Muscle of arm (tissue), 1 donor: ENCODE measurements at regions not wholly inside any gene's neighbourhood (a gene's known extent, or its start where the extent isn't known, plus 50 kb on each side); places are given as distances from the start of the nearest gene placed in this dataset.

Experiments
- DNase-seq: peaks from one replicate; pipeline ENCODE4 v3.0.0-alpha.2; 2013

- DNase-seq = no peak
Measured at GRCh38 chr16:87065446-87066132, 251.6 kb downstream of the C16orf95 start.

- DNase-seq = no peak
Measured at GRCh38 chr16:87066133-87067002, 250.8 kb downstream of the C16orf95 start.

GRCh38 chr16:87067003-87067556, 250.1 kb downstream of the C16orf95 start:
- no peak for DNase-seq

- DNase-seq = no peak
Measured at GRCh38 chr16:87067836-87068761, 249.1 kb downstream of the C16orf95 start.

GRCh38 chr16:87068762-87069150, 248.4 kb downstream of the C16orf95 start:
- no peak for DNase-seq

GRCh38 chr16:87070657-87071056, 246.5 kb downstream of the C16orf95 start:
- no peak for DNase-seq

GRCh38 chr16:87072101-87072500, 245.1 kb downstream of the C16orf95 start:
- DNase-seq = no peak

GRCh38 chr16:87074641-87075318, 242.4 kb downstream of the C16orf95 start:
- no peak for DNase-seq

GRCh38 chr16:87075319-87075860, 241.8 kb downstream of the C16orf95 start:
- no peak for DNase-seq

- DNase-seq = no peak
Measured at GRCh38 chr16:87076331-87076949, 240.8 kb downstream of the C16orf95 start.

- DNase-seq = no peak
Measured at GRCh38 chr16:87076950-87077749, 240.0 kb downstream of the C16orf95 start.

- no peak for DNase-seq
Measured at GRCh38 chr16:87077750-87078127, 239.5 kb downstream of the C16orf95 start.

GRCh38 chr16:87080571-87081167, 236.5 kb downstream of the C16orf95 start:
- no peak for DNase-seq

- DNase-seq = no peak
Measured at GRCh38 chr16:87085441-87085840, 231.8 kb downstream of the C16orf95 start.

- DNase-seq = no peak
Measured at GRCh38 chr16:87086156-87086555, 231.0 kb downstream of the C16orf95 start.

- DNase-seq = no peak
Measured at GRCh38 chr16:87086575-87086974, 230.6 kb downstream of the C16orf95 start.

- DNase-seq = no peak
Measured at GRCh38 chr16:87092958-87093357, 224.2 kb downstream of the C16orf95 start.

- DNase-seq = no peak
Measured at GRCh38 chr16:87093804-87094555, 223.2 kb downstream of the C16orf95 start.

- DNase-seq = no peak
Measured at GRCh38 chr16:87094556-87094865, 222.7 kb downstream of the C16orf95 start.
